ENCODE measurements at regions not wholly inside any gene's neighbourhood (a gene's known extent, or its start where the extent isn't known, plus 50 kb on each side); places are given as distances from the start of the nearest gene placed in this dataset.
A peak's percentile ranks its signal among the peaks of the same experiment; 100 is the strongest.

- TF ChIP-seq REST (IDR thresholded peaks at IDR 0.05; ENCODE audit: borderline replicate concordance in 1 of 2, low read depth in 1 of 2, low read length in 2 of 2) (no peak), PHF21A (CRISPR knock-in tag; IDR thresholded peaks at IDR 0.05) (no peak), ZBTB42 (CRISPR knock-in tag; IDR thresholded peaks at IDR 0.05) (no peak), HMG20A (CRISPR knock-in tag; IDR thresholded peaks at IDR 0.05; ENCODE audit: borderline replicate concordance) (no peak), SUZ12 (IDR thresholded peaks at IDR 0.05; ENCODE audit: low read depth, low read length) (no peak), BCL6 (CRISPR knock-in tag; IDR thresholded peaks at IDR 0.05) (no peak), POLR2AphosphoS2 (IDR thresholded peaks at IDR 0.05; ENCODE audit: low read depth, low read length) (no peak), SMC3 (IDR thresholded peaks at IDR 0.05; ENCODE audit: low read length) (peak; percentile 42; the same call in 1 of the 2 replicates), ZNF337 (CRISPR knock-in tag; IDR thresholded peaks at IDR 0.05; ENCODE audit: borderline replicate concordance, low read depth) (no peak), RAD21 (CRISPR knock-in tag; IDR thresholded peaks at IDR 0.05) (peak; percentile 25; the same call in 1 of the 2 replicates)
Observed at GRCh38 chr2:152861349-152861942, 143.0 kb downstream of the ARL6IP6 start (continued).

- ATAC-seq, result no peak
- Histone ChIP-seq H3K36me3 (replicated peaks in 1 of 2; ENCODE audit: control insufficient read depth in 1 of 2, insufficient read depth in 2 of 2, low read length in 2 of 2) (no peaks in the 10 kb centered on the region), H4K20me1 (ENCODE audit: insufficient read depth, low read length) (no peaks in the 10 kb centered on the region), H3K9ac (ENCODE audit: insufficient read depth, low read depth, low read length) (no peak overlapping the region), H3K9me3 (ENCODE audit: low read length) (peaks cover 28% of the 10 kb centered on the region), H3K27ac (ENCODE audit: extremely low read length, insufficient read depth, low read length) (no peak overlapping the region), H3K27me3 (ENCODE audit: control insufficient read depth in 1 of 2, insufficient read depth in 2 of 2, low read length in 2 of 2) (no peaks in the 10 kb centered on the region), H3K4me1 (ENCODE audit: insufficient read depth, low read length) (no peaks in the 10 kb centered on the region), H3K4me2 (ENCODE audit: low read depth, low read length) (no peak overlapping the region), H2AFZ (ENCODE audit: low read length) (no peak overlapping the region), H3K4me3 (replicated peaks in 1 of 3; ENCODE audit: insufficient read depth in 1 of 3, low read depth in 2 of 3, low read length in 3 of 3) (no peak overlapping the region), H3K79me2 (ENCODE audit: insufficient read depth, low read length) (no peaks in the 10 kb centered on the region)
- in situ Hi-C loops (cut with HindIII; ENCODE audit: extremely low pct_ligation_motif_present, low pct_unique_long_range_greater_than_20kb), result no loop called here
- no peak for DNase-seq (ENCODE audit: low spot score)
- under 1% methylated on average over 3 of the region's 3 CpGs for WGBS (ENCODE audit: low lambda C conversion rate)
- POLR2A ChIA-PET, result no interaction called here
- FAIRE-seq, result no peak
- no TSS peak for BruUV-seq (replicated peaks)
- CTCF ChIA-PET (ENCODE audit: low intra/inter-chr PET ratio, low total read pairs), result no interaction called here
- intact Hi-C loops (cut with micrococcal nuclease; ENCODE audit: unreplicated experiment), result no loop called here
- TF ChIP-seq ZIK1 (CRISPR knock-in tag; IDR thresholded peaks at IDR 0.05; ENCODE audit: borderline replicate concordance, low read depth) (no peak), PRPF4 (IDR thresholded peaks at IDR 0.05; ENCODE audit: low read depth, low read length, poor library complexity, severe bottlenecking) (no peak), HOXA5 (CRISPR knock-in tag; IDR thresholded peaks at IDR 0.05) (no peak), ZMYM2 (CRISPR knock-in tag; IDR thresholded peaks at IDR 0.05) (no peak), FOXJ3 (CRISPR knock-in tag; IDR thresholded peaks at IDR 0.05; ENCODE audit: borderline replicate concordance) (no peak), NFRKB (IDR thresholded peaks at IDR 0.05) (no peak), REST (IDR thresholded peaks at IDR 0.05; ENCODE audit: borderline replicate concordance in 1 of 2, low read depth in 1 of 2, low read length in 2 of 2) (no peak), HMGA1 (CRISPR knock-in tag; conservative IDR thresholded peaks at IDR 0.05) (no peak)
Observed at GRCh38 chr2:152858594-152859265, 140.3 kb downstream of the ARL6IP6 start.

Data from HepG2 (cell line).